Neural crest cell (in vitro differentiated cells): ENCODE measurements at regions not wholly inside any gene's neighbourhood (a gene's known extent, or its start where the extent isn't known, plus 50 kb on each side); places are given as distances from the start of the nearest gene placed in this dataset.
"Not testable (repeated sequence)": the region's sequence is repeated elsewhere in the genome, so short reads cannot be mapped to it uniquely, and the experiment has no call there.

Experiments used
- DNase-seq: peaks from one replicate; pipeline ENCODE4 v3.0.0; 2021; ENCODE audit warnings: low read depth, mixed read lengths, low spot score
- H3K27ac Mint-ChIP-seq: one replicate; pipeline ENCODE4 v1.8.0; 2021; ENCODE audit warnings: mild to moderate bottlenecking, mixed read lengths; ENCODE audit not compliant: unreplicated experiment
- H3K27me3 Mint-ChIP-seq: 2 replicates; pipeline ENCODE4 v1.8.0; 2021; ENCODE audit warnings: low read depth, mild to moderate bottlenecking, mixed read lengths
- H3K36me3 Mint-ChIP-seq: 2 replicates; pipeline ENCODE4 v1.8.0; 2021; ENCODE audit warnings: low read depth, mild to moderate bottlenecking, mixed read lengths
- H3K4me1 Mint-ChIP-seq: 2 replicates; pipeline ENCODE4 v1.8.0; 2021; ENCODE audit warnings: mixed read lengths
- H3K4me3 Mint-ChIP-seq: one replicate; pipeline ENCODE4 v1.8.0; 2021; ENCODE audit warnings: mild to moderate bottlenecking, mixed read lengths
- H3K9me3 Mint-ChIP-seq: 2 replicates; pipeline ENCODE4 v1.8.0; 2021; ENCODE audit warnings: mixed read lengths
- TF ChIP-seq, protein P1 (sequence below): fragments of 200-600 bp; sonication (generic); conservative IDR thresholded peaks from 2 replicates; pipeline ENCODE4 v1.5.0; 2021; ENCODE audit warnings: antibody characterized with exemption, mild to moderate bottlenecking

DNA sequence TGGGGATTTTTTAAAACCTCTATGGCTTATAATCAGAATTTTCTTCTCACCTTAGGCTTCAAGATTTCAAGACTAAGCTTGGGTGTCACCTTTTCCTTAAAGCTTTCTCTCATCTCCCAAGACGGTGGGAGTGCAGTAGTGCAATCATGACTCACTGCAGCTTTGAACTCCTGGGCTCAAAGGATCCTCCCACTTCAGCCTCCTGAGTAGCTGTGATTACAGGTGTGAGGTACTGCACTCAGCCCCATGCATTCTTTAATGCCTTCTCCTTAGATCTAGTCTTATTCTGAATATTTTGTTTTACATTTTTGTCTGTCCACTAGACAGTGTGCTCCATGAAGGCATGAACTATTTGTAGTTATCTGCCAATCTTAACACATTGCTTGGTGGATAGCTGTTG, 55.7 kb upstream of the FAT3 start:
- peaks cover 3% of the 10 kb centered on the region for H3K36me3 Mint-ChIP-seq
- peaks cover 3% of the 10 kb centered on the region for H3K9me3 Mint-ChIP-seq
- TF ChIP-seq, protein P1, sequence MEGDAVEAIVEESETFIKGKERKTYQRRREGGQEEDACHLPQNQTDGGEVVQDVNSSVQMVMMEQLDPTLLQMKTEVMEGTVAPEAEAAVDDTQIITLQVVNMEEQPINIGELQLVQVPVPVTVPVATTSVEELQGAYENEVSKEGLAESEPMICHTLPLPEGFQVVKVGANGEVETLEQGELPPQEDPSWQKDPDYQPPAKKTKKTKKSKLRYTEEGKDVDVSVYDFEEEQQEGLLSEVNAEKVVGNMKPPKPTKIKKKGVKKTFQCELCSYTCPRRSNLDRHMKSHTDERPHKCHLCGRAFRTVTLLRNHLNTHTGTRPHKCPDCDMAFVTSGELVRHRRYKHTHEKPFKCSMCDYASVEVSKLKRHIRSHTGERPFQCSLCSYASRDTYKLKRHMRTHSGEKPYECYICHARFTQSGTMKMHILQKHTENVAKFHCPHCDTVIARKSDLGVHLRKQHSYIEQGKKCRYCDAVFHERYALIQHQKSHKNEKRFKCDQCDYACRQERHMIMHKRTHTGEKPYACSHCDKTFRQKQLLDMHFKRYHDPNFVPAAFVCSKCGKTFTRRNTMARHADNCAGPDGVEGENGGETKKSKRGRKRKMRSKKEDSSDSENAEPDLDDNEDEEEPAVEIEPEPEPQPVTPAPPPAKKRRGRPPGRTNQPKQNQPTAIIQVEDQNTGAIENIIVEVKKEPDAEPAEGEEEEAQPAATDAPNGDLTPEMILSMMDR: no peak
- H3K27ac Mint-ChIP-seq: no peak overlapping the region
- H3K4me3 Mint-ChIP-seq: no peak overlapping the region
- H3K4me1 Mint-ChIP-seq: no peaks in the 10 kb centered on the region
- H3K27me3 Mint-ChIP-seq: no peaks in the 10 kb centered on the region
- no peak for DNase-seq

DNA sequence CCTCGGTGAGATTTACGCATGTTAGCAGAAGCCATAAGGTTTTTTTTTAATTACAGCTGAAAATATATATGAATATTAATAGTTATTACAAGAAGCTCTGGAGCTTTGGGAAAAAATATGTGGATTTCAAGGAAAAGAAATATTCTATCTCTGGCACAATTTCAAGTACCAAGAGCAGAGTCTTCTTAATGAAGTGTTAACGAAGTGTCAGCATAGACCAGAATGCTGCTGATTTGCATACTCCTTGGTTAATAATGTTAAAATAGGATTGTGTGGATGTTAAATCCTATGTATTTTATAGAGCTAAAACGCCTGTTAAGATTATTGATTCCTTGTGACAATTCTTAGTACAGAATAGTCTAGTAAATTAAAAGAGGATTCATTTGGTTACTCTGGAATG, 57.0 kb upstream of the FAT3 start:
- TF ChIP-seq, protein P1: no peak
- Mint-ChIP-seq H3K27me3 (no peaks in the 10 kb centered on the region), H3K9me3 (peaks cover 3% of the 10 kb centered on the region), H3K4me3 (no peak overlapping the region), H3K27ac (no peak overlapping the region), H3K4me1 (no peaks in the 10 kb centered on the region), H3K36me3 (peaks cover 3% of the 10 kb centered on the region)
- no peak for DNase-seq

DNA sequence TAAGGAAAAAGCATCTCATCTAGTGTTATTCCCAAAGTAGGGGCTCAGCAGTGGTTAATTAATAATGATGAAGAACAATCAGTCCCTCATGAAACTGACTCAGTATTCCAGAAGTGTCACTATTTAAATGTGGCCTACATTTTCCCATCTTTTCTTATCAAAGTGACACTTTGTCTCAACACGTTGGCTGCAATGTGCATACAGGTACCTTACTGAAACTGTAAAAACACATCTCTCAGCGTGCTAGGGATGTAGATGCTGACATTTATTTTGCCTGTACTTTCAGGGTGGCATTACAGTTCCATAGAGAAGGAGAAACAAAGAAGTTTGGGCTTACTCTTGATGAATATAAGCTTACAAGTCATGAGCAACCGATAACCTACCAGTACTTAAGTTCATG, 58.3 kb upstream of the FAT3 start:
- H3K4me1 Mint-ChIP-seq: no peaks in the 10 kb centered on the region
- TF ChIP-seq, protein P1: no peak
- no peak overlapping the region for H3K4me3 Mint-ChIP-seq
- no peak for DNase-seq
- no peak overlapping the region for H3K27ac Mint-ChIP-seq
- H3K36me3 Mint-ChIP-seq: peaks cover 3% of the 10 kb centered on the region
- H3K9me3 Mint-ChIP-seq: peaks cover 3% of the 10 kb centered on the region
- H3K27me3 Mint-ChIP-seq: no peaks in the 10 kb centered on the region

DNA sequence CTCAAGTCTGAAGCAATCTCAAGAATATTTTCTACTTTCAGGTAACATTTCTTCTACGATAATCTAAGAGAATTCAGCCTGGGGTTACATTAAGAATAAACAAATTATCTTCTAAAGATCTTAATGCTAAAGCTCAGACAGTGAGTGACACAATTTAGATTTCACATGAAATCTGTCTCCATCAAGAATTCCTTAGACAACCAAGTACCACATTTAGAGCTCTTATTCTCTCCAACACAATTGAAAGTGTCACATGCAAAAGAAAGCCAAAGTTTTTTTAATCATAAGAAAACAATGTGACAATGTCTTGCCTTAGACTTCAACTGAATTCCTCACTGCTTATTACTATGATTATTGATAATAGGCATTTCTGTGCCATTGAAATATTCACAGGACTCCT, 60.7 kb upstream of the FAT3 start:
- DNase-seq: no peak
- Mint-ChIP-seq H3K4me1 (no peaks in the 10 kb centered on the region), H3K36me3 (no peaks in the 10 kb centered on the region), H3K27me3 (no peaks in the 10 kb centered on the region), H3K27ac (no peak overlapping the region), H3K9me3 (no peaks in the 10 kb centered on the region), H3K4me3 (no peak overlapping the region)
- TF ChIP-seq, protein P1: no peak

DNA sequence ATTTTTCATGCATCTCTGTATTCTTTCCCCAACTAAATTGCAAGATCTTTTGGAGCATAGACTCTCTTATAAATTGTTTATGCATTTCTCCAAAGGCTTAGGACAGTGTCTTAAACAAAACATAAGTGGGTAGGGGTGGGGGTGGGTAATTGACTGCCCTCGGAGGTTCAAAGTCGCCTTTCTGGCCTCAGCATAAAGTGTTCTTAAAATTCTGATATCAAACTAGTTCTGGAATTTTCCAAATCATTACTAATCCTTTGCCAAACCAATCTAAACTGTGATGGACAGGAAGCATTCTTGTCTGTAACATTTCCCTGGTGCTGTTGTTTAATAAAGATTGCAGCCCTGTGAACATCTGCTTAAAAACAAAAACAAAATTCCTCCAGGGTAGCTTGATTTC, 61.8 kb upstream of the FAT3 start:
- no peaks in the 10 kb centered on the region for H3K27me3 Mint-ChIP-seq
- TF ChIP-seq, protein P1: no peak
- no peaks in the 10 kb centered on the region for H3K9me3 Mint-ChIP-seq
- no peaks in the 10 kb centered on the region for H3K4me1 Mint-ChIP-seq
- no peak overlapping the region for H3K4me3 Mint-ChIP-seq
- DNase-seq: no peak
- H3K27ac Mint-ChIP-seq: no peak overlapping the region
- no peaks in the 10 kb centered on the region for H3K36me3 Mint-ChIP-seq

DNA sequence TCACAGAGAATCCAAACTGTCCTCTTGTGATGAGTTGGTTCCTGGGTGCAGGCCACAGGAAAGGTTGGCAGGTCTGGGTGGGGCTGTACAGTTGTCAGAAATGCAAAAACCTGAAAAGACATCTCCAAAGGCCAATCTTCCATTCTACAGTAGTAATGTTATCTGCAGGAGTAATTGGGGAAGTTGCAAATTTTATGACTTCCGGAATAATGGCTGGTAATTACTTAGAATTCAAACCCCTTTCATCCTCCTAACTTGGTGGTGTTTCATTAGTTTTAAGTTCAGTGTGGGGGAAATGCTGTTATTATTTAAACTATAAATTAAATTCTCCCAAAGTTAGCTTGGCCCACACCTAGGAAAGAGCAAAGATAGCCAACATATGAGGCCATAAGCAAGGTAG, 64.7 kb upstream of the FAT3 start:
- H3K9me3 Mint-ChIP-seq: no peaks in the 10 kb centered on the region
- H3K4me3 Mint-ChIP-seq: no peak overlapping the region
- no peak for DNase-seq
- H3K36me3 Mint-ChIP-seq: no peaks in the 10 kb centered on the region
- TF ChIP-seq, protein P1: no peak
- H3K27ac Mint-ChIP-seq: no peak overlapping the region
- no peaks in the 10 kb centered on the region for H3K4me1 Mint-ChIP-seq
- no peaks in the 10 kb centered on the region for H3K27me3 Mint-ChIP-seq

DNA sequence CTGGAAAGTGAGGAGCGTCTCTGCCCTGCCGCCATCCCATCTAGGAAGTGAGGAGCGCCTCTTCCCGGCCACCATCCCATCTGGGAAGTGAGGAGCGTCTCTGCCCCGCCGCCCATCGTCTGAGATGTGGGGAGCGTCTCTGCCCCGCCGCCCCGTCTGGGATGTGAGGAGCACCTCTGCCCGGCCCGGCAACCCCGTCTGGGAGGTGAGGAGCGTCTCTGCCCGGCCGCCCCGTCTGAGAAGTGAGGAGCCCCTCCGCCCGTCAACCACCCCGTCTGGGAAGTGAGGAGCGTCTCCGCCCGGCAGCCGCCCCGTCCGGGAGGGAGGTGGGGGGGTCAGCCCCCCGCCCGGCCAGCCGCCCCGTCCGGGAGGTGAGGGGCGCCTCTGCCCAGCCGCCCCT, 67.2 kb upstream of the FAT3 start:
- H3K27ac Mint-ChIP-seq, H3K27me3 Mint-ChIP-seq, H3K4me1 Mint-ChIP-seq, H3K36me3 Mint-ChIP-seq, H3K9me3 Mint-ChIP-seq, H3K4me3 Mint-ChIP-seq, DNase-seq: not testable (repeated sequence)
